Muscle of arm (tissue), 1 donor: ENCODE measurements at regions not wholly inside any gene's neighbourhood (a gene's known extent, or its start where the extent isn't known, plus 50 kb on each side); places are given as distances from the start of the nearest gene placed in this dataset.

Source experiments
- DNase-seq: peaks from one replicate; pipeline ENCODE4 v3.0.0-alpha.2; 2013

DNA sequence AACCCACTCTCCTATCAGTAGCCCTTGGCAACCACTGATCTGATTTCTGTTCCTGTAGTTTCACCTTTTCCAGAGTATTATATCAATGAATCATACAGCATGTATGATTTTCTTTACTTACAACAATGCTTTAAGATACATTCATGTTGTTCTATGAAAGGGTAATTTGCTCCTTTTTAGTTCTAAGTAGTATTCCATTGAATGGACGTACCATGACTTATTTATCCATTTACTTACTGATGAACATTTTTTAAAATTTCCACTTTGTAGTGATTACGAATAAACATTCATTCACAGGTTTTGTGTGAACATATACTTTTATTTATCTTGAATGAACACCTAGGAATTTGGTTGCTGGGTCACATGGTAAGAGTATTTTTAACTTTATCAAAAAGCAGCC lies 620.8 kb downstream of the HTR1A start:
- DNase-seq, result no peak

DNA sequence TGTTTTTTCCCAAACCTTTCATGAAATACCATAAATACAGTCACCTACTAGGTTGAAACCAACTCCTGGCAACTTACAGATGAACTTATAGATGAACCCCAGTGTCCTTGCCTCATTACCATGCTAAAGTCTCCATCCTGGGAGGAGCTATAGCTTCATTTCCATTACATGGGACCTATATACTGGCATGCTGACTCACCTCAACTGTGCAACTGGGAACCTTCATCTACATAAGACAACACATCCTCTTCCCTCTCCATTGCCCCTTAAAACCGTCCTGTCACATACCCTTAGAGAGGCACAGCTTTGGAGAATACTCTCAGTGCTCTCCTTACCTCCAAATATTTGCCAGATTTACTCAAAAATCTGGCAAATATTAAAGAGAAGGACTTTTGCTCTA lies 638.3 kb downstream of the HTR1A start:
- DNase-seq, result no peak

DNA sequence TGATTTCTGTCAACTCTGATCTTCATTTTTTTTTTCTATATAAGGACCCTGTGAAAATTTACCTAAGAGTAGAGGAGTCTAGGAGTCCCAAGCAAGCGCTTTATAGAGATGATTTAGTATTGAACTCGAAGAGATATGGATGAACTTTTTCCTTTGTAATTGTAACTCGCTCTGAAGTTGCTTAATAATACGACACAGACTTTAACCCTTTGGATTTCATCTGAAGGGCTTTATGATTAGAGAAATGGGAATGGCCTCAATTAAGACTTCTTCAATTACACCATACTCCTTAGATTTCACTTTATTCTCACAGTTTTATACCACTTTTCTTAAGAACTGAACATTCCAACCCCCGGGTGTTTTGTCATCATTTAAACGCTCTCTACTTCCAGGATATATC lies 647.7 kb downstream of the HTR1A start:
- DNase-seq, result no peak

DNA sequence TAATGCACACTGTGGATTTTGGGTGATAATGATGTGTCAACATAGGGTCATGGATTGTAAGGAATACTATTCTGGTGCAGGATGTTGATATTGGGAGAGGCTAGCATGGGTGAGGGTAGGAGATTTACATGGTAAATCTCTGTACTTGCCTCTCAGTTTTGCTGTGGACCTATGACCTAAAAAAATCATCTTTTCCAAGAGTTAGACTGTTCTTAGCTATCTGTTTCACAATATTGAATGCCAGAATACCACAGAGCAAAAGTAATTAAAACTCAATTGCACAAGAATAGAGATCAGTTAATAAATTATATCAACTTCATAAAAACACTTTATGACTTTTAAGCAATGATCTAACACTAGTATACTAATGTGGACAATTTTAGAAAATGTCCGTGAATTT lies 651.6 kb downstream of the HTR1A start:
- DNase-seq, result no peak

DNA sequence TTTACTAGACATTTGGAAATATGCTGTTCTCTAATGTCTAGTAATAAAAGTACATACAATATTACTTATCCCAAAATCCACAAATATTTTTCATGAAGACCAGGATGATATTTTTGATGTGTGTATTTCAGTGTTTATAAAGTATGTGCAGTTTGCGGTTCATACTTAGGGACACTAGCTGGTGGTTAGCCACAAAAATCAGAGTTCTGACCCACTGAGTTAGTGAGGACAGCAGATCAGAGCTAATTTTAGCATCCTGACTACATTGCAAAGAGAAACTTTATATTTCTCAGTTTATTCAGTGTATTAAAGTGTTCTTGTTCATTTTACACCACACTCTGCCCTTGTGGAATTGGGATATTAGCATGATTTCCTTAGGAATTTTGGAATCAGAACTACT lies 655.3 kb downstream of the HTR1A start:
- no peak for DNase-seq

DNA sequence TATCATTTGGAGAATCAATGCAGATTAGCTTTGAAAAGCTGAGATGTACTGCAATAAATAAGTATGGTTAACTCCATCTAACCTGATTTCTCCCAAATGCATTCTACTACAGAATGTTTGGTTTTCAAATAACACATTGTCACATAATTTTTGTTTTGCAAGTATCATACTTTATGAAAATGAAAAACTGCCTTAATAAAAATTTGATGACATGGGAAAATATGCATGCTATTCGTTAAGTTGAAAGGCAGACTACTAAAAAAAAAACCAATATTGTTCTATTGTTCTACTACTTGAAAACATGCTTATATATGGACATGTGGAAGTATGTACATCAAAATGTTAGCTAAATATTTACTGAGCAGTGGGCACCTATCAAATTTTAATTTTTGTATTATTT lies 668.9 kb downstream of the HTR1A start:
- DNase-seq, result no peak

DNA sequence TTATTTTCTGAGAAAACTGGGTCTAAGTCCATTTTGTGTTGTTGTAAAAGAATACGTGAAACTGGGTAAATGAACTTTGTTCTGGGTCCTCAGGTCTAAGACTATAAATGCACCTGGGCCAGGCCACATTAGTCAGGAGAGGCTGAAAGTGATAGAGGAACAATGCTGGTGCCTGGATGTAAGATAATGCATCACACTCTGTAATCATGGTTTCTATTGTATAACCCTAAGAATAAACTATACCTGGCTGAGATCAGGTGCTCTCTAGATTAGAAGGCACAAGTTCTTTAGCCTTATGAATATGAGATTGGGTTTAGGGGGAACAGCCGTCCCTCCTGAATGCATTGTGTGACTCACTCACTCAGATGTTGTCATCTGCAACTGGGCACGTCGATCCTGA lies 675.5 kb downstream of the HTR1A start:
- no peak for DNase-seq

DNA sequence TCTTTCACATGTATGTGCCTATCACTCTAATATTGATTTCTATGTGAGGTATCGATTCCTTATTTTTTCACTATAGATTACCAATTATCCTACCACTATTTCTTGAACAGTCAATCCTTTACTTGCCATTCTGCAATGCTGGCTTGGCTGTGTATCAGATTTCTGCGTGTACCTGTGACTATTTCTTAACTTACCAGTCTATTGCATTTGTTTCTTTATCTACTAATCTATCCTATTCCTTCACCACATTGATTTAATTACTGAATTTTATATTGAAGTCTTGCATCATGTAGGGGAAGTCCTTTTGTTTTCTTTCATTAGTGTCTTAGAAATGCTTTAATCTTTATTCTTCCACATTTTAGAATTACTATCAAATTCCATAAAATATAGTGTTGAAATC lies 684.8 kb downstream of the LRRC70 start:
- DNase-seq, result no peak

DNA sequence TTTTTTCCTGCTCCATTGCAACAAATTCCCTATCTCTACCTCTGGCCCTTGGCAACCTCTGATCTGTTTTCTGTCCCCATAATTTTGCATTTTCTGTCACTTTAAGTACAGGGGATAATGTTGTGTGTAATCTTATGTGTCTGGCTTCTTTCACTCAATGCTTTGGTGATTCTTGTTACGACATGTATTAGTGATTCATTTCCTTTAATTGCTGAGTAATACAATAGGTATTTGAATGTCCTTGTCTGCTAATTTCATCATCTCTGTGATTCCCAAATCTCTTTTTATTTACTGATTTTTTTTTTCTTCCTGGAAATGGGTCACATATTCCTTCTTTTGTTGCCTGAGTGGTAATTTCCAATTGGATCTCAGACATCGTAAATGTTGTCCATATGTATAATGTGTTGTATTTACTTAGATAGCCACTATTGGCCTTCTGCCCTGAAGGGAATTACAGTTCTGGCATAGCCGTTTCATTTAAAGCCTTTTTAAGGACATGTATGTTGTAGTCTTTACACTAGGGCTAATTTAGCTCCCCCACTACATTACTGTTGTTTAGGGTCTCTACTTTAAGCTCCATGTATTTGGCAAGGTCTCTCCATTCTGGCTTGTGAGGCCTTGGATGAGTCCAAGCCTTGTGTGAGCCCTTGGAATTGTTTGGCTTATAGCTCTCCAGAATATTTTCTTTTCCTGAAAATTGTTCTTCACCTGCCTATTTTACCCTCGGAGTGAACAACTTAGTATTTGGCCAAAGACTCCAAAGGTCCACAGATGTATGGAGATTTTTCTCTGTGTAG lies 683.8 kb downstream of the LRRC70 start:
- DNase-seq, result peak; percentile 6

DNA sequence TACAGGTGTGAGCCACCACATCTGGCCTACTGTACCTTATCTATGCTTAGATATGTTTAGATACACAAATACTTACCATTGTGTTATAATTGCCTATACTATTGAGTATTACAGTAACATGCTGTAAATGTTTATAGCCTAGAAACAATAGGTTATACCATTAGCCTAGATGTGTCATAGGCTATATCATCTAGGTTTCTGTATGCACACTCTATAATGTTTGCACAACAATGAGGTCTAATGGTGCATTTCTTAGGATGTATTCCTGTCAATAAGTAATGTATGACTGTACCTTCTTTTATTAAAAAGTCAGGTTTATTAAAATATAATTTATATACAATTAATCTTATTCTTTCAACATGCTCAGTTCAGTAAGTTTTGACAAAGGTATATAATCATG lies 683.1 kb downstream of the LRRC70 start:
- DNase-seq, result no peak

DNA sequence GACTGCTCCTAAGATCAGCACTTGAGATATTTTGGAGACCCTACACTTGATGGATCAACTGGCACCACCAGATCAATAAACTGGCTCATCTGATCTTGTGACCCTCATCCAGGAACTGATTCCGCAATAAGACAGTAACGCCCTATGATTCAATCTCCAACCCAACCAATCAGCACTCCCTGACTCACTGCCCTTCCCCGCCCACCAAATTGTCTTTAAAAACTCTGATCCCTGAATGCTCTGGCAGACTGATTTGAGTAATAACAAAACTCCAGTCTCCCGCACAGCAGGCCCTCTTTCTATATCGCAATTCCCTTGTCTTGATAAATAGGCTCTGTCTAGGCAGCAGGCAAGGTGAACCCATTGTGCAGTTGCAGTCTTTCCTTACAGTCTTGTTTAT lies 677.0 kb downstream of the LRRC70 start:
- no peak for DNase-seq

DNA sequence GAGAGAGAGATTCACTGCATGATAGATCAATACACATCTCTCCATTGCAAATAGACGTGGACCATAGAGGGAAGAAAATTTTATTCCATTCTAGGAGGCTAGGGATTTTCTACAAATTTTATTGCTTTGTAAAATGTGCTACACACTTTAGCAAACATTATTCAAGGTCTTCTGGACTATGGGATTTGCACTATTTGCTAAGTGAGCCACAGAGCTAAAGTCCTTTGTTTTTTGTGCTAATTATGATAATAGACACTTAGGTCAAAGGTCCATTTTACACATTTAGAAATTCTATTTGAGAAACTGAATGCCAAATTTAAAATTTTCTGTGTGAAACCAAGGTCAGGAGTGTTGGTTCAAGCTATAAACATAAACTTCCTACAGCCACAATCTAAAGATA lies 672.3 kb downstream of the LRRC70 start:
- no peak for DNase-seq

DNA sequence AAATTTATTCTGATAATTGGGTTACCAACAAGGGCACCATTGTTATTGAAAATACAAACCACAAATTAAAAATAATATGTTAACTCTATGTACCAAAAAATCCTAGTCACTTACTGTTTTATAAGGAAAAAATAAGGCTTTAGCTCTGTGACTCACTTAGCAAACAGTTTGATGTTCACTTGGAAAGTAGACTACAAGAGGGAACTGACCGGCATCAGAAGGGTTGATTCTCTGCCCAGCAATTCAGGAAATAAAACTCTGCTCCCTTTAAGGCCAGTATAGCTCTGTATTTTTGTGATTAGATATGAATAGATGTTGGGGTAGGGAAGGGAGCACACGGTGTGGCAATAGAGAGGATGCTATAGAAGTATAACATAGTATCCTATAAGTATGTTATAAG lies 671.3 kb downstream of the LRRC70 start:
- no peak for DNase-seq

DNA sequence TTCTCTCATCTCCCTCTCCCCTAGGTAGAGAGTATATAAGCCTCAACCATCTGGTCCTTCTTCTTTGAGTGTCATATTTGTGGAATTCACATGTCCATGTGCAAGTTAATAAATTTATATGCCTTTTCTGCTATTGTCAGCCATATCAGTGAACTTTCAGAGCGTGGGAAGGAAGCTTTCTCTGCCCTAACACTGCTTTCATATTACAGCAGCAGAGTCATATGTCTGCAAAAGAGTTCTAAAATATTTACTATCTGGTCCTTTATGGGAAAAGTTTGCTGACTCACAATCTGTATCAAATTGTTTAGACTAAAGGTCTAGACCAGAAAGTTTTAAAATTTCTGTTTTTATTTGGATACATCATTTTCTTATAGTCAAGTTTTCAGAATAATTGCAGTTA lies 669.0 kb downstream of the LRRC70 start:
- DNase-seq, result no peak

DNA sequence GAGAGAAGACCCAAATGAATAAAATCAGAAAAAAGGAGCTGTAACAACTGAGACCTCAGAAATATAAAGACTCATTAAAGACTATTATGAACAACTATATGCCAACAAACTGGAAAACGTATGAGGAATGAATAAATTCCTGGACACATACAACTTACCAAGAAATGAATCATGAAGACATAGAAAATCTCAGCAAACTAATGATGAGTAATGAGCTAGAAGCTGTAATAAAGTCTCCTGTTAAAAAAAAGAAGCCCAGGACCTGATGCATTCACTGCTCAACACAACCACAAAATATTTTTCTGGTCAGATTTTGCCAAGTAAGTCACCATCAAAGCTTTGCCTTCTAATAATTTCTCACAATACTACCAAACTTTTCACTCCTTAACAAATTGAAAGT lies 666.7 kb downstream of the LRRC70 start:
- DNase-seq, result no peak

DNA sequence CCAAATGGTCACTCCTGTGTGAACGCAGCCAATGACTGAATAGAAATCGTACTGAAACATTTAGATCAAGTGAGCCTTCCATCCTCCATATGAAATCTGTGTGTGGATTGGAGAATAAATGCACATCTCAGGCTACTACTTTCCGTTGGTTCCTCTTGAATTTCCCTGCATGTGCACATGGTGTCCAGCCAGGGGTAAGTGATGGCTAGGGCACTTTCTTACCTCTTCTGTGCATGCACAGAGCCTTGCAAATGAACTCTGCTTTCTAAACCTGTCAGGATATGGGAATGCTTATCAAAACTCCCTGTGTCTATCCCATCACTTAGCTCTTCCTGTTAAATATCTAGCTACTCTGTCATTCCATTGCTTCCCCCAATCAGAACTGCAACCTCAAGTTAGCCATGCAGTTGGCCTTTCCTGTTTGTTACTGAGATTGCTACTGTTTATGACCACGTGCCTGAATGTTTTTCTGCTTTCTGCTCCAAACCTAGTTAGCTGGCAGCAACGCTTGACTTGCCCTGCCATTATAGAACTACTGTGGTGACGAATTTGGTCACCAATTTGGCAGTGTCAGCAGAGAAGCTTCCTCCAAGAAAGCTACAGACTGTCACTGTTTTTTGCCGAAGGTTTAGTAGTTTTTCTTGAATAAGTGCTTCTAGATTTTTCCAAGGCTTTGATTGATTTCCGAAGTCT lies 661.6 kb downstream of the LRRC70 start:
- DNase-seq, result no peak

DNA sequence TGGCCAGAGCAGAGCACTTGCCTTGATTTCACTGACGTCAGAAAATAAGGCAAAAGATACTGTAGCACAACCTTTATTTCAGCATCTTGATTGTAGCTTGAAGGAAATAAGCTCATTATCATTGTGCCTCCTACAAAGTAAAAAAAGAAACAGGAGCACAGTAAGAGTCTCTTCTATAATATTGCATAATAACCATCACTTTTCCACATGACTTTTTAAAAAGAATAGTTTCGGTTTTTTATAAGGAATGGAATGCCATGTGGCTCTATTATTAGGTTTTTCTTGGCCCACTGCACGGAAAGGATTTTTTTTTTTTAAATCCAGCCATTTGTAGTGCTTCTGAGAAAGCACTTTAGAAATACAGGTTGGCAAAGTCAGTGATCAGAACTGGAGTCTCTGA lies 655.3 kb downstream of the LRRC70 start:
- DNase-seq, result peak; percentile 43

DNA sequence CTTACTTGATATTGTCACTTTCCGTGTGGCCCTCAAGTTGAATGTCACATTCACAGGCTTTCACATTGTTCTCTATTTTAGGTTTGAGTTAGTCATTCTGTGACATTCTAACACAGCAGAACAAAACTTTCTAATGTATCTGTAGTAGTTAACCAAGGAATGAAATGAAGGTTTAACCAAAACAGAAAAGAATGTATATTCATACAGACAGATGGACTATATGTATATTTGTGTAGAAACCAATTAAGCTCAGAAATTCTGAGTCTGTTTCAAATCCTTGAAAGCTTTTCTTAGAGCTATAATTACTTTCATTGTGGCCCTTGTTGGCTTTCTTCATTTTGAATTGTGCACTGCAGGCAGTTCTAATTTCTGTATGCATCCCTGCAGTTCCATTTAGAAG lies 654.7 kb downstream of the LRRC70 start:
- no peak for DNase-seq

DNA sequence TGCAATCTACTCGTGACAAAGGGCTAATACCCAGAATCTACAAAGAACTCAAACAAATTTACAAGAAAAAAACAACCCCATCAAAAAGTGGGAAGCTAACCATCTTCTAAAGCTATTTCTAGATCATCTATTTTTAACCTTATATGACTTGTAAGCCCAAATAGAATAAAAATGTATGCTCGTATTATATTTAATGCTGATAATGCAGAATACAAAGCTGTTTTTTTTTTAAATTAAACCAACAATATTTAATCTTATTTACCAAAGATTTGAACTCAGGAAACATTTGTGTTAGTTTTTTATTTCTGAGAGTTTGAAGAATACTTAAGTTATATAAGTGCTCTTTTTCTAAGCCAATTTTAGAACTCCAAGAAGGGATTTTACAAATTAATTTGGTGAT lies 652.1 kb downstream of the LRRC70 start:
- DNase-seq, result no peak

DNA sequence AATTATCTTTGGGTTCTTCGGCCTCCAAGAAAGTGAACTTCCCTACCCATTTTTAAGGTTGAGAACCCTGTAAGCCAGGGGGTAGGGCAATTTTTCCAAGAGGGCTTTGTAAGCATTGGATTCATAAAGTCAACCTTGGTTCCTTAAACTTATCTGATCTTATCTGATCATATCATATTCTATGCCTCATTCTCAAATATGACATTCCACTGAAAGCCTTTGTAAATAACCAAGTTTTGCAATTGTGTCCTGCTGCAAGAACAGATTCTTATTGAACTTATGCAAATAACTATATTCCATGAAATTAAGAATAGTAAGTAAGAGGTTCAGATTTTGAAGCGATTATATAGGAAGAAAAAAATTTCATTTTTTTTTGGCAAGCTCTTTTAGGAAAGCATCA lies 649.5 kb downstream of the LRRC70 start:
- no peak for DNase-seq

DNA sequence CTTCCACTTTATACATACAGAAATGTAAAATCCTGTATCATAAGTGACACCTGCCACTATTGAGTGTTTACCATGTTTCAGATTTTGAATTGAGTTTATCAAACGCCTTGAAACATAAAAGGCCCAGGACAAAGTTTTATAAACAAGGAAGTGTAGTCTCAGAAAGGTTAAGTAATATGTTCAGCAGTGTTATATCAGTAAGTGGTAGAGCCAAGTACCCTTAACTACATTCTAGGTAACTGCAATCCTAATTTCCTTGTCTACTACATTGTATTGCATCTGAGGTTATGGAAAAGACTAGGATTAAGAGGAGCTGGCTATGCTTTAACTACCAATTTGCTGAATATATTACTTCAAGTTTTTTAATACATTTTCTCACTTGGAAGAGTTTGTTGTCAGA lies 641.6 kb downstream of the LRRC70 start:
- no peak for DNase-seq

DNA sequence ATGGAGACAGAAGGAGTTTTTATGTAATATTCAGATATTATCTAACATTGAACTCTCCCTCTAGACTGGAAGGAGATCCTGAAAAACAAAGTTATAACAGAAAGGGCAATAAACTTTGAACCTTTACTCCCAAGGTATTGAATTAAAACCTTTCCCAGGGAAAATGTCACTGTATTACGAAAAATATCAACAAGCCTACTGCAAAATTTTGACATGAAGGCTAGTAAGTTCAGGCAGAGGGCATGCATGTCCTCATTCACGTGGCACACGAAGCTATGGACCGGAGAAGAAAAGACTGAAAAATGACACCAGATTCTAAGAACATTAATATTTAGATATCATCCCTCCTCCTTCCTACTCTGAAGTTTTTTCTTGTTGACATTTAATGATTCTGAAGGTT lies 638.8 kb downstream of the LRRC70 start:
- DNase-seq, result no peak

DNA sequence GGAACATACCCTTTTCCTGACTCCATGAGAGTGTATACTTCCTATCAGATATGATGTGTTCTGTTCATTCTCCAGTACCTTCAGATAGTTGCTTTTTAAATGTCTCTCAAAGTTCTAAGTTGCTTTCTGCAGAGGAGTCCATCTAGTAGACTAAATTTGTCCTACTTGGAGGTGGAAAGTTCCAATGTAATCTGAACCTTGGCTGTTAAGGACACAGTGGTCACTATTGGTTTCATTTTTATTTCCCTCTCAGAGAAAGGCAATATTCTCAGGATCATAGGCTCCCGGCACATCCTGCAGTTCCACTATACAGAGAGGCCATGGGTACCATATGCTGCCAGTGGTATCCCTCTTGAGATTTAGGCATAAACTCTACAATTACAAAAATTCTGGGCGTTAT lies 634.6 kb downstream of the LRRC70 start:
- DNase-seq, result no peak
